ENCODE measurements at regions not wholly inside any gene's neighbourhood (a gene's known extent, or its start where the extent isn't known, plus 50 kb on each side); places are given as distances from the start of the nearest gene placed in this dataset.

DNA sequence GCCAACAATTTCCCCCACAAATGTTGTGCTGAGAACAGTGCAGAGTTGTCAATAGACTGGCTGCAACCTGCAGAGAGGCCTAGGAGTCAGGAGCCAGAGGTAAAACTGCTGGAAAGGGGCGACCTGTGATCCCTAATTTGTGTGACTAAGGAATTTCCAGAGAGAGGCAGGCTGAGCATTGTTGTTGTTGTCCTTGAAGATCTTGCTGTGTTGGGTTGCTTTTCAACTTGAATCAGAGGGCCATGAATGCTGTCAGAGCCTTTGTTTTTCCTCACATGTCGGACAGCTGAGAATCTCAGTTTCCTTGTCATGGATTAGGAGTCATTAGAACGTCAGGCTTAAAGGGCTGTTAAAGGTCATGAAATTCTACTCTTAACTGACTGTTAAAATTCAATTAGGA is 134.6 kb upstream of the ASTN2 start:
- H4K20me1 ChIP-seq (ENCODE audit: low read depth, low read length): no peaks in the 10 kb centered on the region
- no peak overlapping the region for H2AFZ ChIP-seq (ENCODE audit: low read depth, low read length, severe bottlenecking)
- no peak overlapping the region for H3K9ac ChIP-seq (ENCODE audit: low read length)
- no peak overlapping the region for H3K4me3 ChIP-seq (ENCODE audit: insufficient read depth, low read length, poor library complexity, severe bottlenecking)
- H3F3A ChIP-seq (ENCODE audit: insufficient read depth): no peaks in the 10 kb centered on the region
- H3K27ac ChIP-seq (ENCODE audit: low read depth, low read length): no peak overlapping the region
- H3K27me3 ChIP-seq (ENCODE audit: low read length): no peaks in the 10 kb centered on the region
- H3K9me3 ChIP-seq (ENCODE audit: insufficient read depth, low read length): no peaks in the 10 kb centered on the region
- TF ChIP-seq, protein P1, sequence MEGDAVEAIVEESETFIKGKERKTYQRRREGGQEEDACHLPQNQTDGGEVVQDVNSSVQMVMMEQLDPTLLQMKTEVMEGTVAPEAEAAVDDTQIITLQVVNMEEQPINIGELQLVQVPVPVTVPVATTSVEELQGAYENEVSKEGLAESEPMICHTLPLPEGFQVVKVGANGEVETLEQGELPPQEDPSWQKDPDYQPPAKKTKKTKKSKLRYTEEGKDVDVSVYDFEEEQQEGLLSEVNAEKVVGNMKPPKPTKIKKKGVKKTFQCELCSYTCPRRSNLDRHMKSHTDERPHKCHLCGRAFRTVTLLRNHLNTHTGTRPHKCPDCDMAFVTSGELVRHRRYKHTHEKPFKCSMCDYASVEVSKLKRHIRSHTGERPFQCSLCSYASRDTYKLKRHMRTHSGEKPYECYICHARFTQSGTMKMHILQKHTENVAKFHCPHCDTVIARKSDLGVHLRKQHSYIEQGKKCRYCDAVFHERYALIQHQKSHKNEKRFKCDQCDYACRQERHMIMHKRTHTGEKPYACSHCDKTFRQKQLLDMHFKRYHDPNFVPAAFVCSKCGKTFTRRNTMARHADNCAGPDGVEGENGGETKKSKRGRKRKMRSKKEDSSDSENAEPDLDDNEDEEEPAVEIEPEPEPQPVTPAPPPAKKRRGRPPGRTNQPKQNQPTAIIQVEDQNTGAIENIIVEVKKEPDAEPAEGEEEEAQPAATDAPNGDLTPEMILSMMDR (IDR thresholded peaks at IDR 0.05; ENCODE audit: insufficient read depth, low read length, poor library complexity, severe bottlenecking): no peak
- no peak for TF ChIP-seq EZH2phosphoT487 (conservative IDR thresholded peaks at IDR 0.05; ENCODE audit: low read length)
- H3K4me2 ChIP-seq (ENCODE audit: low read depth, low read length, poor library complexity, severe bottlenecking): no peak overlapping the region
- H3K79me2 ChIP-seq (ENCODE audit: insufficient read depth, low read length): no peaks in the 10 kb centered on the region
- H3K9me2 ChIP-seq (replicated peaks; ENCODE audit: insufficient read depth, low read length): no peaks in the 10 kb centered on the region
- no peaks in the 10 kb centered on the region for H3K36me3 ChIP-seq (ENCODE audit: low read length)

- H3F3A ChIP-seq (ENCODE audit: insufficient read depth): no peaks in the 10 kb centered on the region
- no peaks in the 10 kb centered on the region for H3K36me3 ChIP-seq (ENCODE audit: low read length)
- no peak overlapping the region for H3K4me3 ChIP-seq (ENCODE audit: insufficient read depth, low read length, poor library complexity, severe bottlenecking)
- H2AFZ ChIP-seq (ENCODE audit: low read depth, low read length, severe bottlenecking): no peak overlapping the region
- no peaks in the 10 kb centered on the region for H3K9me2 ChIP-seq (replicated peaks; ENCODE audit: insufficient read depth, low read length)
- no peaks in the 10 kb centered on the region for H3K79me2 ChIP-seq (ENCODE audit: insufficient read depth, low read length)
- TF ChIP-seq EZH2phosphoT487 (conservative IDR thresholded peaks at IDR 0.05; ENCODE audit: low read length): no peak
- TF ChIP-seq, protein P1 (IDR thresholded peaks at IDR 0.05; ENCODE audit: insufficient read depth, low read length, poor library complexity, severe bottlenecking): no peak
- H3K27ac ChIP-seq (ENCODE audit: low read depth, low read length): no peak overlapping the region
- H3K9me3 ChIP-seq (ENCODE audit: insufficient read depth, low read length): no peaks in the 10 kb centered on the region
- H4K20me1 ChIP-seq (ENCODE audit: low read depth, low read length): no peaks in the 10 kb centered on the region
- H3K27me3 ChIP-seq (ENCODE audit: low read length): no peaks in the 10 kb centered on the region
- H3K9ac ChIP-seq (ENCODE audit: low read length): no peak overlapping the region
- no peak overlapping the region for H3K4me2 ChIP-seq (ENCODE audit: low read depth, low read length, poor library complexity, severe bottlenecking)
These were observed 133.7 kb upstream of the ASTN2 start for GRCh38 chr9:117548556-117548955.

GRCh38 chr9:117547904-117548303 is 133.0 kb upstream of the ASTN2 start:
- H3K9ac ChIP-seq (ENCODE audit: low read length): no peak overlapping the region
- no peak overlapping the region for H3K4me2 ChIP-seq (ENCODE audit: low read depth, low read length, poor library complexity, severe bottlenecking)
- no peaks in the 10 kb centered on the region for H3K9me3 ChIP-seq (ENCODE audit: insufficient read depth, low read length)
- no peaks in the 10 kb centered on the region for H3K9me2 ChIP-seq (replicated peaks; ENCODE audit: insufficient read depth, low read length)
- H3K27me3 ChIP-seq (ENCODE audit: low read length): no peaks in the 10 kb centered on the region
- no peak overlapping the region for H2AFZ ChIP-seq (ENCODE audit: low read depth, low read length, severe bottlenecking)
- no peak overlapping the region for H3K4me3 ChIP-seq (ENCODE audit: insufficient read depth, low read length, poor library complexity, severe bottlenecking)
- no peaks in the 10 kb centered on the region for H3F3A ChIP-seq (ENCODE audit: insufficient read depth)
- TF ChIP-seq EZH2phosphoT487 (conservative IDR thresholded peaks at IDR 0.05; ENCODE audit: low read length): no peak
- TF ChIP-seq, protein P1 (IDR thresholded peaks at IDR 0.05; ENCODE audit: insufficient read depth, low read length, poor library complexity, severe bottlenecking): no peak
- no peak overlapping the region for H3K27ac ChIP-seq (ENCODE audit: low read depth, low read length)
- H3K79me2 ChIP-seq (ENCODE audit: insufficient read depth, low read length): no peaks in the 10 kb centered on the region
- H3K36me3 ChIP-seq (ENCODE audit: low read length): no peaks in the 10 kb centered on the region
- no peaks in the 10 kb centered on the region for H4K20me1 ChIP-seq (ENCODE audit: low read depth, low read length)
